ENCODE measurements at regions not wholly inside any gene's neighbourhood (a gene's known extent, or its start where the extent isn't known, plus 50 kb on each side); places are given as distances from the start of the nearest gene placed in this dataset.
"Not testable (repeated sequence)": the region's sequence is repeated elsewhere in the genome, so short reads cannot be mapped to it uniquely, and the experiment has no call there.

GRCh38 chr2:212722046-212722445 lies 183.4 kb upstream of the ERBB4 start:
- H3K4me3 Mint-ChIP-seq = no peak overlapping the region
- peaks cover 10% of the 10 kb centered on the region for H3K9me3 Mint-ChIP-seq
- H3K36me3 Mint-ChIP-seq (ENCODE audit: low read depth) = peaks cover 12% of the 10 kb centered on the region
- peaks cover 23% of the 10 kb centered on the region for H3K4me1 Mint-ChIP-seq (ENCODE audit: low read depth)
- no peak overlapping the region for H3K27ac Mint-ChIP-seq
- no peak for TF ChIP-seq CTCF (IDR thresholded peaks at IDR 0.05)
- H3K27me3 Mint-ChIP-seq (ENCODE audit: insufficient read depth) = no peaks in the 10 kb centered on the region
- no peak for DNase-seq

GRCh38 chr2:212721026-212721451 lies 182.4 kb upstream of the ERBB4 start:
- DNase-seq = no peak
- Mint-ChIP-seq H3K4me3 (no peak overlapping the region), H3K27ac (no peak overlapping the region), H3K27me3 (ENCODE audit: insufficient read depth) (no peaks in the 10 kb centered on the region), H3K9me3 (peaks cover 10% of the 10 kb centered on the region), H3K4me1 (ENCODE audit: low read depth) (peaks cover 23% of the 10 kb centered on the region), H3K36me3 (ENCODE audit: low read depth) (peaks cover 12% of the 10 kb centered on the region)
- no peak for TF ChIP-seq CTCF (IDR thresholded peaks at IDR 0.05)

- H3K27ac Mint-ChIP-seq; H3K9me3 Mint-ChIP-seq; H3K27me3 Mint-ChIP-seq (ENCODE audit: insufficient read depth); H3K4me3 Mint-ChIP-seq; DNase-seq; H3K36me3 Mint-ChIP-seq (ENCODE audit: low read depth): not testable (repeated sequence)
- H3K4me1 Mint-ChIP-seq (ENCODE audit: low read depth) = peaks cover 35% of the 10 kb centered on the region
These were observed 176.8 kb upstream of the ERBB4 start for GRCh38 chr2:212715411-212715810.

GRCh38 chr2:212713681-212714080 lies 175.1 kb upstream of the ERBB4 start:
- DNase-seq = no peak
- Mint-ChIP-seq H3K36me3 (ENCODE audit: low read depth) (no peaks in the 10 kb centered on the region; the same call in 1 of the 2 replicates), H3K9me3 (no peaks in the 10 kb centered on the region), H3K4me3 (no peak overlapping the region), H3K27ac (no peak overlapping the region), H3K27me3 (ENCODE audit: insufficient read depth) (no peaks in the 10 kb centered on the region), H3K4me1 (ENCODE audit: low read depth) (peaks cover 48% of the 10 kb centered on the region)
- no peak for TF ChIP-seq CTCF (IDR thresholded peaks at IDR 0.05)

GRCh38 chr2:212712991-212713390 lies 174.4 kb upstream of the ERBB4 start:
- Mint-ChIP-seq H3K9me3 (no peaks in the 10 kb centered on the region), H3K4me1 (ENCODE audit: low read depth) (peaks cover 55% of the 10 kb centered on the region), H3K4me3 (peak overlapping the region; percentile 47; the same call in 1 of the 2 replicates), H3K27ac (peak overlapping the region; percentile 71), H3K27me3 (ENCODE audit: insufficient read depth) (no peaks in the 10 kb centered on the region), H3K36me3 (ENCODE audit: low read depth) (no peaks in the 10 kb centered on the region; the same call in 1 of the 2 replicates)
- no peak for TF ChIP-seq CTCF (IDR thresholded peaks at IDR 0.05)
- DNase-seq = no peak

GRCh38 chr2:212712466-212712865 lies 173.9 kb upstream of the ERBB4 start:
- H3K27me3 Mint-ChIP-seq (ENCODE audit: insufficient read depth) = no peaks in the 10 kb centered on the region
- DNase-seq = no peak
- H3K4me3 Mint-ChIP-seq = peak overlapping the region; percentile 47
- H3K36me3 Mint-ChIP-seq (ENCODE audit: low read depth) = no peaks in the 10 kb centered on the region; the same call in 1 of the 2 replicates
- no peaks in the 10 kb centered on the region for H3K9me3 Mint-ChIP-seq
- TF ChIP-seq CTCF (IDR thresholded peaks at IDR 0.05) = no peak
- peaks cover 60% of the 10 kb centered on the region for H3K4me1 Mint-ChIP-seq (ENCODE audit: low read depth)
- H3K27ac Mint-ChIP-seq = peak overlapping the region; percentile 71

All from HFFc6 (cell line).